ENCODE measurements at regions not wholly inside any gene's neighbourhood (a gene's known extent, or its start where the extent isn't known, plus 50 kb on each side); places are given as distances from the start of the nearest gene placed in this dataset.

- TF ChIP-seq PATZ1 (CRISPR knock-in tag; IDR thresholded peaks at IDR 0.05; ENCODE audit: borderline replicate concordance), result no peak
- no peak for TF ChIP-seq SNAI2 (CRISPR knock-in tag; IDR thresholded peaks at IDR 0.05)
- no peak for TF ChIP-seq ZFP30 (CRISPR knock-in tag; IDR thresholded peaks at IDR 0.05)
Observed at GRCh38 chr16:5396880-5397279, 299.3 kb upstream of the EEF2KMT start (continued).

- no peak for ATAC-seq
- TF ChIP-seq BACH2 (CRISPR knock-in tag; IDR thresholded peaks at IDR 0.05; ENCODE audit: borderline replicate concordance) (no peak), TSHZ2 (CRISPR knock-in tag; IDR thresholded peaks at IDR 0.05) (no peak), ZFP3 (CRISPR knock-in tag; IDR thresholded peaks at IDR 0.05) (no peak), ZC3H10 (CRISPR knock-in tag; IDR thresholded peaks at IDR 0.05) (no peak), ISL1 (CRISPR knock-in tag; IDR thresholded peaks at IDR 0.05) (no peak), ZNF8 (CRISPR knock-in tag; IDR thresholded peaks at IDR 0.05) (no peak), ARNTL (CRISPR knock-in tag; IDR thresholded peaks at IDR 0.05; ENCODE audit: borderline replicate concordance, low read depth) (no peak), ZNF70 (CRISPR knock-in tag; IDR thresholded peaks at IDR 0.05) (no peak), POU6F1 (CRISPR knock-in tag; IDR thresholded peaks at IDR 0.05; ENCODE audit: borderline replicate concordance, low read depth) (no peak), CSDC2 (CRISPR knock-in tag; IDR thresholded peaks at IDR 0.05) (no peak), CREB5 (CRISPR knock-in tag; IDR thresholded peaks at IDR 0.05; ENCODE audit: low read depth) (no peak), OSR1 (CRISPR knock-in tag; IDR thresholded peaks at IDR 0.05) (no peak), PPARA (CRISPR knock-in tag; IDR thresholded peaks at IDR 0.05; ENCODE audit: borderline replicate concordance) (no peak), SNAI2 (CRISPR knock-in tag; IDR thresholded peaks at IDR 0.05) (no peak), TCF4 (CRISPR knock-in tag; IDR thresholded peaks at IDR 0.05; ENCODE audit: borderline replicate concordance) (no peak)
Observed at GRCh38 chr16:5393070-5393469, 295.5 kb upstream of the EEF2KMT start.

- ATAC-seq, result no peak
- no peak for TF ChIP-seq ISL1 (CRISPR knock-in tag; IDR thresholded peaks at IDR 0.05)
- no peak for TF ChIP-seq TOX (CRISPR knock-in tag; IDR thresholded peaks at IDR 0.05; ENCODE audit: borderline replicate concordance)
- TF ChIP-seq RARB (CRISPR knock-in tag; IDR thresholded peaks at IDR 0.05), result no peak
- no peak for TF ChIP-seq BACH2 (CRISPR knock-in tag; IDR thresholded peaks at IDR 0.05; ENCODE audit: borderline replicate concordance)
- no peak for TF ChIP-seq CSRNP3 (CRISPR knock-in tag; IDR thresholded peaks at IDR 0.05)
- TF ChIP-seq ZFP3 (CRISPR knock-in tag; IDR thresholded peaks at IDR 0.05), result no peak
- TF ChIP-seq PATZ1 (CRISPR knock-in tag; IDR thresholded peaks at IDR 0.05; ENCODE audit: borderline replicate concordance), result no peak
- TF ChIP-seq ZNF565 (CRISPR knock-in tag; conservative IDR thresholded peaks at IDR 0.05; ENCODE audit: low read depth), result no peak
- no peak for TF ChIP-seq ESRRG (CRISPR knock-in tag; IDR thresholded peaks at IDR 0.05)
- TF ChIP-seq TSHZ2 (CRISPR knock-in tag; IDR thresholded peaks at IDR 0.05), result no peak
- no peak for TF ChIP-seq ZNF70 (CRISPR knock-in tag; IDR thresholded peaks at IDR 0.05)
- TF ChIP-seq CSDC2 (CRISPR knock-in tag; IDR thresholded peaks at IDR 0.05), result no peak
Observed at GRCh38 chr16:5386989-5387388, 289.4 kb upstream of the EEF2KMT start.

Measured in SK-N-SH treated with all-trans-retinoic acid at 6 μM for 48 hours (cell line).